NCI-H1048 (cell line): ENCODE measurements at regions not wholly inside any gene's neighbourhood (a gene's known extent, or its start where the extent isn't known, plus 50 kb on each side); places are given as distances from the start of the nearest gene placed in this dataset.
"Not testable (repeated sequence)": the region's sequence is repeated elsewhere in the genome, so short reads cannot be mapped to it uniquely, and the experiment has no call there.

Source experiments
- DNase-seq: peaks from one replicate; lab custom pipeline; 2025; lab: John Stamatoyannopoulos, UW

GRCh38 chr20:12201289-12201991, 283.7 kb downstream of the BTBD3 start:
- DNase-seq = no peak

GRCh38 chr20:12203399-12203798, 285.7 kb downstream of the BTBD3 start:
- no peak for DNase-seq

- no peak for DNase-seq
These were observed 286.3 kb downstream of the BTBD3 start for GRCh38 chr20:12203981-12204380.

- peak; percentile 12 for DNase-seq
These were observed 290.2 kb downstream of the BTBD3 start for GRCh38 chr20:12207875-12208274.

GRCh38 chr20:12210591-12210990, 292.9 kb downstream of the BTBD3 start:
- no peak for DNase-seq

- no peak for DNase-seq
These were observed 293.7 kb downstream of the BTBD3 start for GRCh38 chr20:12211361-12211760.

GRCh38 chr20:12217382-12217781, 299.7 kb downstream of the BTBD3 start:
- DNase-seq = no peak

- no peak for DNase-seq
These were observed 302.1 kb downstream of the BTBD3 start for GRCh38 chr20:12219798-12220197.

GRCh38 chr20:12223057-12223456, 305.4 kb downstream of the BTBD3 start:
- DNase-seq = no peak

- DNase-seq = no peak
These were observed 308.2 kb downstream of the BTBD3 start for GRCh38 chr20:12225898-12226297.

GRCh38 chr20:12229891-12230290, 312.2 kb downstream of the BTBD3 start:
- no peak for DNase-seq

- no peak for DNase-seq
These were observed 320.1 kb downstream of the BTBD3 start for GRCh38 chr20:12237772-12238171.

- no peak for DNase-seq
These were observed 323.4 kb downstream of the BTBD3 start for GRCh38 chr20:12241065-12241464.

GRCh38 chr20:12243327-12243726, 325.6 kb downstream of the BTBD3 start:
- DNase-seq = no peak

GRCh38 chr20:12248481-12248880, 330.8 kb downstream of the BTBD3 start:
- DNase-seq = no peak

- not testable (repeated sequence) for DNase-seq
These were observed 333.0 kb downstream of the BTBD3 start for GRCh38 chr20:12250661-12251060.

- DNase-seq = no peak
These were observed 335.1 kb downstream of the BTBD3 start for GRCh38 chr20:12252793-12253192.

GRCh38 chr20:12255461-12255970, 337.8 kb downstream of the BTBD3 start:
- DNase-seq = no peak

GRCh38 chr20:12256806-12257205, 339.1 kb downstream of the BTBD3 start:
- no peak for DNase-seq

- no peak for DNase-seq
These were observed 345.1 kb downstream of the BTBD3 start for GRCh38 chr20:12262747-12263146.

- no peak for DNase-seq
These were observed 347.0 kb downstream of the BTBD3 start for GRCh38 chr20:12264711-12265110.

- no peak for DNase-seq
These were observed 348.0 kb downstream of the BTBD3 start for GRCh38 chr20:12265662-12266061.

GRCh38 chr20:12269579-12269978, 351.9 kb downstream of the BTBD3 start:
- DNase-seq = no peak

- no peak for DNase-seq
These were observed 353.2 kb downstream of the BTBD3 start for GRCh38 chr20:12270863-12271262.
